OCI-LY7 (cell line): ENCODE measurements at regions not wholly inside any gene's neighbourhood (a gene's known extent, or its start where the extent isn't known, plus 50 kb on each side); places are given as distances from the start of the nearest gene placed in this dataset.

ENCODE experiments used
- BruUV-seq: library from RNA; stranded (reverse); fragments of 400-500 nt; replicated peaks from 2 replicates; lab custom pipeline; 2021; lab: Mats Ljungman, UMichigan
- CTCF ChIA-PET: fragments of 300-600 bp; sonication (Branson Sonifier 250); formaldehyde crosslinking; loops from one replicate; lab custom pipeline; 2022; ENCODE audit warnings: antibody characterized with exemption; ENCODE audit not compliant: unreplicated experiment; lab: Charles Lee
- POLR2A ChIA-PET: fragments of 300-600 bp; sonication (Branson Sonifier 250); formaldehyde crosslinking; loops from one replicate; lab custom pipeline; 2022; ENCODE audit warnings: antibody characterized with exemption; lab: Charles Lee
- DNase-seq: peaks from one replicate; pipeline ENCODE4 v3.0.0-alpha.2; 2015; ENCODE audit warnings: low spot score
- H2AFZ ChIP-seq: fragments of 200-600 bp; sonication (generic), shearing (Covaris generic); 2 replicates; pipeline ENCODE4 v1.6.1; 2014; ENCODE audit warnings: mild to moderate bottlenecking, antibody characterized with exemption, low read length, moderate library complexity
- H3K27ac ChIP-seq: fragments of 200-600 bp; sonication (generic); 2 replicates; pipeline ENCODE4 v1.5.1; 2014; ENCODE audit warnings: mixed run types, low read depth, mild to moderate bottlenecking, moderate library complexity, low read length, inconsistent platforms; ENCODE audit not compliant: poor library complexity, severe bottlenecking
- H3K36me3 ChIP-seq: fragments of 200-600 bp; sonication (generic); 2 replicates; pipeline ENCODE4 v1.6.1; 2014; ENCODE audit warnings: mild to moderate bottlenecking, antibody characterized with exemption, low read length, moderate library complexity, mixed read lengths; ENCODE audit not compliant: insufficient read depth
- H3K4me1 ChIP-seq: fragments of 200-600 bp; sonication (generic); 2 replicates; pipeline ENCODE4 v1.5.1; 2014; ENCODE audit warnings: mild to moderate bottlenecking, low read length; ENCODE audit not compliant: insufficient read depth, poor library complexity, severe bottlenecking
- H3K4me2 ChIP-seq: fragments of 200-600 bp; sonication (generic); 2 replicates; pipeline ENCODE4 v1.6.1; 2014; ENCODE audit warnings: mild to moderate bottlenecking, low read length
- H3K4me3 ChIP-seq: fragments of 200-600 bp; sonication (generic); 2 replicates; pipeline ENCODE4 v1.5.1; 2014; ENCODE audit warnings: mild to moderate bottlenecking, low read depth, low read length; ENCODE audit not compliant: poor library complexity, severe bottlenecking
- H3K79me2 ChIP-seq: fragments of 200-600 bp; sonication (generic); 2 replicates; pipeline ENCODE4 v1.6.1; 2016; ENCODE audit warnings: low read depth, mild to moderate bottlenecking, low read length, moderate library complexity, mixed read lengths; ENCODE audit not compliant: insufficient read depth
- H3K9me2 ChIP-seq: fragments of 200-600 bp; sonication (generic); 2 replicates; pipeline ENCODE4 v1.6.1; 2016; ENCODE audit warnings: mild to moderate bottlenecking, low read length, mixed read lengths; ENCODE audit not compliant: insufficient read depth
- H3K9me3 ChIP-seq: fragments of 200-600 bp; sonication (generic); 2 replicates; pipeline ENCODE4 v1.6.1; 2014; ENCODE audit warnings: mild to moderate bottlenecking, mixed run types, low read length, mixed read lengths
- H4K20me1 ChIP-seq: fragments of 200-600 bp; sonication (generic); 2 replicates; pipeline ENCODE4 v1.6.1; 2014; ENCODE audit warnings: mild to moderate bottlenecking, antibody characterized with exemption, low read length, moderate library complexity, mixed read lengths; ENCODE audit not compliant: insufficient read depth
- CTCF ChIP-seq: fragments of 200-600 bp; sonication (generic); conservative IDR thresholded peaks from 2 replicates; pipeline ENCODE4 v1.5.1; 2014; ENCODE audit warnings: mild to moderate bottlenecking, antibody characterized with exemption, low read length, moderate library complexity, mixed read lengths
- EZH2phosphoT487 ChIP-seq: fragments of 200-600 bp; sonication (generic); IDR thresholded peaks from 2 replicates; pipeline ENCODE4 v1.6.1; 2018; ENCODE audit warnings: low read depth, borderline replicate concordance, mild to moderate bottlenecking, mixed run types, antibody characterized with exemption, low read length, moderate library complexity, mixed read lengths
- intact Hi-C: fragments of 100-400 bp; cut with micrococcal nuclease; formaldehyde crosslinking; loops from one replicate; pipeline ENCODE4 v1.10.0; 2022; ENCODE audit not compliant: unreplicated experiment

DNA sequence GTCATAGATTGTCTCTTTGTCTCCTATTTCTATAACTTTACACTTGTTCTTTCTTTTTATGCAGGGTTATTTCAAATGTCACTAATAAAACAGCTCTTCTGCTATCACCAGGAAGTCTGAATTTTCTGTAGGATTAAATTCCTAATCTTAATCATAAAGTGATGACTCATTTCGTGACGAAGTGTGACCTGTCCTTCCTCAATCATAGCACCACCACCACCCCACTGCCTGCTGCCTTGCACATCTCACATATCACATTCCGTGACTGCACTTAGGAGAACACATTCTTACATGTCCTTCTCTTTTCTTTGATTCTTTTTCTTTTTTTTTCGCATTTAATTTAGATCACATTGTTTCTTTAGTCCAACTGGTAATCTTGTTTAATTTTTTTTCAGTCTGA is 57.7 kb upstream of the UGT2B7 start:
- no peaks in the 10 kb centered on the region for H3K4me1 ChIP-seq
- H3K36me3 ChIP-seq = no peaks in the 10 kb centered on the region
- intact Hi-C loops = no loop called here
- DNase-seq = no peak
- ChIA-PET POLR2A (interaction anchor here (1.2 kb wide), 1 partner anchor 11 kb away, joined by 6 read pairs; no protein-coding TSS in a partner anchor), CTCF (no interaction called here)
- H4K20me1 ChIP-seq = no peaks in the 10 kb centered on the region
- H3K4me3 ChIP-seq = no peak overlapping the region
- no TSS peak for BruUV-seq
- no peaks in the 10 kb centered on the region for H3K79me2 ChIP-seq
- H2AFZ ChIP-seq = no peak overlapping the region
- no peak overlapping the region for H3K27ac ChIP-seq
- H3K9me3 ChIP-seq = no peaks in the 10 kb centered on the region
- H3K4me2 ChIP-seq = no peak overlapping the region
- TF ChIP-seq CTCF (no peak), EZH2phosphoT487 (no peak)
- no peaks in the 10 kb centered on the region for H3K9me2 ChIP-seq

DNA sequence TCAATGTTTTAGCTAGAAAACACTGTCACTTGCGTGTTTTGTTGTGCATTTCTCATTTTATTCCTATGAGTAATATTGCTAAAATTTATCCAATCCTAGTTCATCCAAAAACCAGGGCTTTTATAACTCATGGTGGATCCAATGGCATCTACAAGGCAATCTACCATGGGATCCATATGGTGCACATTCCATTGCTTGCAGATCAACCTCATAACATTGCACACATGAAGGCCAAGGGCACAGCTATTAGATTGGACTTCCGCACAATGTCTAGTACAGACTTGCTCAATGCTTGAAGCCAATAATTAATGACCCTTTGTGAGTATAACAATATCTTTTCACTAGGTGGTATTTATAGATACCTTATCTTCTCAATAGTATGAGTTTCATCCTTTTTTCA is 57.2 kb upstream of the UGT2B7 start:
- H4K20me1 ChIP-seq = no peaks in the 10 kb centered on the region
- intact Hi-C loops = no loop called here
- H3K4me3 ChIP-seq = no peak overlapping the region
- no peaks in the 10 kb centered on the region for H3K79me2 ChIP-seq
- H3K36me3 ChIP-seq = no peaks in the 10 kb centered on the region
- H3K27ac ChIP-seq = no peak overlapping the region
- no peak for DNase-seq
- CTCF ChIA-PET = no interaction called here
- H3K9me2 ChIP-seq = no peaks in the 10 kb centered on the region
- H3K9me3 ChIP-seq = no peaks in the 10 kb centered on the region
- no TSS peak for BruUV-seq
- POLR2A ChIA-PET = no interaction called here
- TF ChIP-seq CTCF (no peak), EZH2phosphoT487 (no peak)
- no peak overlapping the region for H2AFZ ChIP-seq
- no peaks in the 10 kb centered on the region for H3K4me1 ChIP-seq
- no peak overlapping the region for H3K4me2 ChIP-seq

GRCh38 chr4:69044247-69044646 is 52.0 kb upstream of the UGT2B7 start:
- ChIA-PET POLR2A (interaction anchor here (0.7 kb wide), 1 partner anchor 1057 kb away, joined by 3 read pairs; no protein-coding TSS in a partner anchor), CTCF (no interaction called here)
- Histone ChIP-seq H3K27ac (no peak overlapping the region), H4K20me1 (no peaks in the 10 kb centered on the region), H3K9me2 (no peaks in the 10 kb centered on the region), H3K9me3 (no peaks in the 10 kb centered on the region), H3K4me2 (no peak overlapping the region), H3K36me3 (no peaks in the 10 kb centered on the region), H3K79me2 (no peaks in the 10 kb centered on the region), H2AFZ (no peak overlapping the region), H3K4me1 (no peaks in the 10 kb centered on the region), H3K4me3 (no peak overlapping the region)
- no TSS peak for BruUV-seq
- intact Hi-C loops = no loop called here
- TF ChIP-seq EZH2phosphoT487 (no peak), CTCF (no peak)
- DNase-seq = no peak
